ENCODE measurements at regions not wholly inside any gene's neighbourhood (a gene's known extent, or its start where the extent isn't known, plus 50 kb on each side); places are given as distances from the start of the nearest gene placed in this dataset.

GRCh38 chr15:25946241-25946805 lies 83.2 kb upstream of the ATP10A start:
- DNase-seq = peak; percentile 18

- DNase-seq = no peak
These were observed 81.3 kb upstream of the ATP10A start for GRCh38 chr15:25944386-25944785.

GRCh38 chr15:25943831-25944230 lies 80.7 kb upstream of the ATP10A start:
- no peak for DNase-seq

DNA sequence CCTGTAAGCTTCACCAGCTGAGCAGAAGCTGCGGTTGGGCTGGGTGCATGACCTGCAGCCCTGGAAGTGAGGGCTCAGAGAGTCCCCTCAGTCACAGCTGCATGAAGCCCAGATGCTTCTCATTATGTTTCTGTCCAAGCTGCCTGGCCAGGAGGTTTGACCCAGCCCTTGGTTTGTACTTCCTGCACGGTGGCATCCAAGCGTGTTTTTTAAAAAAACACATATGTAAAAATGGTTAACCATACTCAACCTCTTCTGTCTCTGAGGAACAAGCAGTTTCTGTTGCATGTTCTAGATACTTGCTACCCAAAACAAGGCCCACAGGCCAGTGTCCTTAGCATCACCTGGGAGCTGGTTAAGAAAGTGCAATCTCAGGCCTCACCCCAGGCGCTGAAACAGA lies 76.0 kb upstream of the ATP10A start:
- DNase-seq = no peak

- no peak for DNase-seq
These were observed 74.7 kb upstream of the ATP10A start for GRCh38 chr15:25937796-25938195.

DNA sequence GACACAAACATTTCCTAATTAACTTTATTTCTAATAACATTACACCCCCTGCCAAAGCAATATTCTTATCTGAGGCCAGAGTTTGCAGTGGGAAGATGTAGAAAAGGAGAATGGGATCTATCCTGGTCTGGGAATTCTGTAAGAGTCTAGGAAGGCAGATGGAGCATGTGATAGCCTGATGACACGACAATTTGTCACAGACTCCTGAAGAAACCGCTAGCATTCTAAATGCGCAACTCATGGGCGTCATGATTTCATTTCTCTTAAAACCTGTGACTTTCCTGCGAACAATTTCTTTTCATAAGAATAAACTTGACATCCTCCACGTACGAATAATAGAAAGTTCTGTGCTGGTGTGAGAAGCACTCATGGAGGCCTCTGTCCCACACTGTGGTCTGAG lies 72.9 kb upstream of the ATP10A start:
- DNase-seq = no peak

- DNase-seq = peak; percentile 61
These were observed 70.5 kb upstream of the ATP10A start for GRCh38 chr15:25933456-25934158.

GRCh38 chr15:25932696-25933095 lies 69.6 kb upstream of the ATP10A start:
- DNase-seq = no peak

GRCh38 chr15:25931851-25932250 lies 68.7 kb upstream of the ATP10A start:
- DNase-seq = no peak

DNA sequence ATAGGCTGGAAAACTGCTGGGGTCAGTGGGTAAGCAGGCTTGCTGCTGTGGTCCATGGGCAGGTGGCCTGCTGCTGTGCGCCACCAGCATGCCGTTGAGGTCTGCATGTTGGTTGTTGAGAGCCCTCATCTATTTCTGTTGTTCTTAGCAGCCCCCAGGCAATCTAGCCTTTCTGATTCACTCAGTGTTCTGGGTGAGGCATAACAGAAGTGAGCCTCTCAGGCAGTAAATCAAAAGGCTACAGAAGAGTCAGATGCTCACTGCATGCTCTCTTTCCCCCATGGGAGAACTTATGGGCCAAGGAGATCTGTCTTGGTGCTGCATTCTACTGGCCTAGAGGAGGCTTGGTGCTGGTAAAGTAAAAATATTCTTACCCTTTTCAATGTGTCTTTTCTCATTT lies 67.8 kb upstream of the ATP10A start:
- DNase-seq = no peak

Data from NCI-H1092 treated with DMSO at 0.1 percent for 48 hours (cell line).